ENCODE measurements at regions not wholly inside any gene's neighbourhood (a gene's known extent, or its start where the extent isn't known, plus 50 kb on each side); places are given as distances from the start of the nearest gene placed in this dataset.

GRCh38 chr21:43313939-43314405, 113.0 kb downstream of the SIK1 start:
- Histone ChIP-seq H3K23ac (ENCODE audit: insufficient read length) (no peak overlapping the region), H4K8ac (ENCODE audit: extremely low read depth, insufficient read depth, low read length) (peak overlapping the region; percentile 18; the same call in 1 of the 2 replicates), H3K4ac (replicated peaks; ENCODE audit: insufficient read length, low read depth, low read length) (peak overlapping the region; percentile 14), H2AK5ac (ENCODE audit: low read depth, low read length) (no peak overlapping the region), H4K20me1 (replicated peaks in 1 of 2; ENCODE audit: control insufficient read depth in 1 of 2, insufficient read depth in 2 of 2, low read length in 2 of 2) (peaks cover 0 to 1% of the 10 kb centered on the region in 2 experiments), H2BK15ac (ENCODE audit: low read length) (no peak overlapping the region), H2BK20ac (ENCODE audit: low read length) (peak overlapping the region; percentile 23; the same call in 1 of the 2 replicates), H3K27me3 (replicated peaks in 1 of 4; ENCODE audit: control insufficient read depth in 3 of 4, extremely low read depth in 1 of 4, insufficient read depth in 3 of 4, low read length in 3 of 4) (no peaks in the 10 kb centered on the region), H3K4me2 (ENCODE audit: insufficient read depth in 1 of 2, low read depth in 2 of 2, low read length in 2 of 2) (no peak overlapping the region), H3K4me3 (ENCODE audit: extremely low read depth in 1 of 4, insufficient read depth in 2 of 4, low read depth in 3 of 4, low read length in 4 of 4) (no peak overlapping the region), H3K36me3 (ENCODE audit: control insufficient read depth in 2 of 4, insufficient read depth in 4 of 4, low read length in 3 of 4) (no peaks in the 10 kb centered on the region), H3K9ac (replicated peaks in 1 of 4; ENCODE audit: extremely low read depth in 1 of 4, low read depth in 3 of 4, low read length in 3 of 4) (no peak overlapping the region), H3K79me2 (ENCODE audit: control insufficient read depth in 1 of 2, insufficient read depth in 2 of 2, low read length in 2 of 2) (no peaks in the 10 kb centered on the region), H2BK5ac (ENCODE audit: low read depth, low read length) (0 out of 2 replicates have a peak overlapping the region, but pooled peaks have one; percentile 9), H4K5ac (ENCODE audit: insufficient read length, low read depth, low read length) (peak overlapping the region; percentile 35), H3K27ac (ENCODE audit: low read depth, low read length) (no peak overlapping the region), H2AFZ (ENCODE audit: low read length) (no peak overlapping the region), H3K9me3 (ENCODE audit: insufficient read depth in 2 of 2, low read depth in 1 of 2, low read length in 1 of 2) (peaks cover 9 to 13% of the 10 kb centered on the region in 2 experiments; a peak in 3 of 4 replicates), H4K91ac (replicated peaks; ENCODE audit: insufficient read length, low read length) (peak overlapping the region; percentile 94), H3K79me1 (ENCODE audit: low read depth, low read length) (no peaks in the 10 kb centered on the region), H3K4me1 (replicated peaks in 1 of 4; ENCODE audit: control insufficient read depth in 3 of 4, insufficient read depth in 4 of 4, low read length in 3 of 4) (peaks cover 5 to 23% (median 16%) of the 10 kb centered on the region in 4 experiments), H3K18ac (ENCODE audit: extremely low read depth, low read length) (peak overlapping the region; percentile 25; the same call in 1 of the 2 replicates), H3K23me2 (ENCODE audit: low read depth, low read length) (no peaks in the 10 kb centered on the region), H2BK120ac (replicated peaks; ENCODE audit: low read depth, low read length) (peak overlapping the region; percentile 28), H2BK12ac (ENCODE audit: low read depth, low read length) (no peak overlapping the region), H3K56ac (replicated peaks; ENCODE audit: insufficient read length, low read depth, low read length) (no peak overlapping the region), H3K14ac (ENCODE audit: insufficient read length) (no peak overlapping the region)
- POLR2A ChIA-PET (ENCODE audit: partially characterized antibody): interaction anchor here (0.9 kb wide), 1 partner anchor 42 kb away, joined by 3 read pairs; no protein-coding TSS in a partner anchor
- CTCF ChIA-PET (ENCODE audit: partially characterized antibody): interaction anchor here (1.3 kb wide), 1 partner anchor 27 kb away, joined by 3 read pairs; no protein-coding TSS in a partner anchor
- FAIRE-seq (no peak), DNase-seq (ENCODE audit: low read depth in 1 of 2, low spot score in 2 of 2) (no peak)
- 88% methylated on average over 9 of the region's 9 CpGs; no CpG with 5 or more reads in 1 of the 2 experiments for WGBS, 2 experiments (ENCODE audit: extremely low coverage in 1 of 2, insufficient coverage in 1 of 2, insufficient read length in 1 of 2, insufficient replicate concordance in 2 of 2, low coverage in 1 of 2, low lambda C conversion rate in 2 of 2, missing lambda C conversion rate in 1 of 2)
- no peak for TF ChIP-seq JUND (IDR thresholded peaks at IDR 0.05; ENCODE audit: low read length)
- no peak for TF ChIP-seq SP1 (IDR thresholded peaks at IDR 0.05; ENCODE audit: low read depth, low read length)
- no peak for TF ChIP-seq KDM5A (IDR thresholded peaks at IDR 0.05; ENCODE audit: low read length)
- no peak for TF ChIP-seq ATF3 (IDR thresholded peaks at IDR 0.05; ENCODE audit: insufficient read depth, low read depth, low read length)
- no peak for TF ChIP-seq TCF12 (IDR thresholded peaks at IDR 0.05; ENCODE audit: low read depth, low read length)
- no peak for TF ChIP-seq USF2 (IDR thresholded peaks at IDR 0.05; ENCODE audit: low read length)
- TF ChIP-seq CREB1 (IDR thresholded peaks at IDR 0.05): no peak
- TF ChIP-seq NRF1 (IDR thresholded peaks at IDR 0.05; ENCODE audit: low read depth, low read length): no peak
- TF ChIP-seq JUN (IDR thresholded peaks at IDR 0.05; ENCODE audit: low read depth, low read length): no peak
- no peak for TF ChIP-seq GTF2F1 (IDR thresholded peaks at IDR 0.05; ENCODE audit: borderline replicate concordance, low read depth, low read length)
- no peak for TF ChIP-seq ASH2L (IDR thresholded peaks at IDR 0.05; ENCODE audit: low read length)
- no peak for TF ChIP-seq CBX8 (IDR thresholded peaks at IDR 0.05; ENCODE audit: borderline replicate concordance, low read depth, low read length)
- no peak for TF ChIP-seq TAF1 (IDR thresholded peaks at IDR 0.05; ENCODE audit: low read depth, low read length)
- no peak for TF ChIP-seq MAFK (IDR thresholded peaks at IDR 0.05; ENCODE audit: low read depth, low read length)

Data from H1 (cell line).